ENCODE measurements at regions not wholly inside any gene's neighbourhood (a gene's known extent, or its start where the extent isn't known, plus 50 kb on each side); places are given as distances from the start of the nearest gene placed in this dataset.
A peak's percentile ranks its signal among the peaks of the same experiment; 100 is the strongest.

- no peaks in the 10 kb centered on the region for H3K36me3 Mint-ChIP-seq (ENCODE audit: low read depth)
- peaks cover 23% of the 10 kb centered on the region for H3K4me1 Mint-ChIP-seq (ENCODE audit: low read depth)
- ChIA-PET POLR2A (interaction anchor here (1.0 kb wide), 1 partner anchor 167 kb away, joined by 3 read pairs; no protein-coding TSS in a partner anchor), CTCF (interaction anchor here (1.1 to 1.2 kb wide), 2 partner anchors 187 to 222 kb away, joined by 3 read pairs; no protein-coding TSS in a partner anchor)
- H3K4me3 Mint-ChIP-seq: no peak overlapping the region
- H3K9me3 Mint-ChIP-seq: peaks cover 5% of the 10 kb centered on the region
- H3K27ac Mint-ChIP-seq: no peak overlapping the region
- intact Hi-C loops (cut with micrococcal nuclease): no loop called here
- no peaks in the 10 kb centered on the region for H3K27me3 Mint-ChIP-seq
- DNase-seq: no peak
- TF ChIP-seq, protein P1, sequence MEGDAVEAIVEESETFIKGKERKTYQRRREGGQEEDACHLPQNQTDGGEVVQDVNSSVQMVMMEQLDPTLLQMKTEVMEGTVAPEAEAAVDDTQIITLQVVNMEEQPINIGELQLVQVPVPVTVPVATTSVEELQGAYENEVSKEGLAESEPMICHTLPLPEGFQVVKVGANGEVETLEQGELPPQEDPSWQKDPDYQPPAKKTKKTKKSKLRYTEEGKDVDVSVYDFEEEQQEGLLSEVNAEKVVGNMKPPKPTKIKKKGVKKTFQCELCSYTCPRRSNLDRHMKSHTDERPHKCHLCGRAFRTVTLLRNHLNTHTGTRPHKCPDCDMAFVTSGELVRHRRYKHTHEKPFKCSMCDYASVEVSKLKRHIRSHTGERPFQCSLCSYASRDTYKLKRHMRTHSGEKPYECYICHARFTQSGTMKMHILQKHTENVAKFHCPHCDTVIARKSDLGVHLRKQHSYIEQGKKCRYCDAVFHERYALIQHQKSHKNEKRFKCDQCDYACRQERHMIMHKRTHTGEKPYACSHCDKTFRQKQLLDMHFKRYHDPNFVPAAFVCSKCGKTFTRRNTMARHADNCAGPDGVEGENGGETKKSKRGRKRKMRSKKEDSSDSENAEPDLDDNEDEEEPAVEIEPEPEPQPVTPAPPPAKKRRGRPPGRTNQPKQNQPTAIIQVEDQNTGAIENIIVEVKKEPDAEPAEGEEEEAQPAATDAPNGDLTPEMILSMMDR (IDR thresholded peaks at IDR 0.05): no peak
- no peak for ATAC-seq
Measured at GRCh38 chr2:172273910-172274571, 153.3 kb upstream of the ITGA6 start.

DNA sequence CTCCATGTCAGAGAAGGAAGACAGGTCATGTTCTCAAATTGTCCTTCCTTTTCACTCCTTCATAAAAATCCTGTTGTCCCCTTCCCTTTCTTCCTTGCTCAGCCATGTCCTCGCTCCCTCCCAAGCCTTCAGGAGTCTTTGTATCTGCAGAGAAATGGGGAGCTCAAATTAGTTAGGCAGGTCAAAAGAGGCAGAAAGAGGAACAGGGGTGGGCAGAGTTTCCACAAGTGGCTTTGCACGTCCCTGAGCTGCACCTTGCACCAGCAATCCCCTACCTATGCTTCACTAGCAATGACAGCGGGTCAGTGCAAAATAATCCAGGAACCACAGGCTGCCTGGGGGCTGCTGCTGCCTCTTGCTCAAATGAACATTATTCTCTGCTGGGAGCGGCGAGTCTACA is 152.1 kb upstream of the ITGA6 start:
- CTCF ChIA-PET: interaction anchor here (1.1 to 2.1 kb wide), 3 partner anchors 186 to 220 kb away, joined by 3 to 6 read pairs (median 3); no protein-coding TSS in a partner anchor
- peaks cover 5% of the 10 kb centered on the region for H3K9me3 Mint-ChIP-seq
- ATAC-seq (no peak), DNase-seq (no peak)
- POLR2A ChIA-PET: interaction anchor here (0.9 kb wide), 1 partner anchor 22 kb away, joined by 3 read pairs; no protein-coding TSS in a partner anchor
- H3K27ac Mint-ChIP-seq: no peak overlapping the region
- H3K27me3 Mint-ChIP-seq: no peaks in the 10 kb centered on the region
- no peak overlapping the region for H3K4me3 Mint-ChIP-seq
- intact Hi-C loops (cut with micrococcal nuclease): no loop called here
- H3K36me3 Mint-ChIP-seq (ENCODE audit: low read depth): no peaks in the 10 kb centered on the region
- peaks cover 23% of the 10 kb centered on the region for H3K4me1 Mint-ChIP-seq (ENCODE audit: low read depth)
- TF ChIP-seq, protein P1 (IDR thresholded peaks at IDR 0.05): no peak

- ChIA-PET CTCF (interaction anchor here (0.9 to 2.1 kb wide), 2 partner anchors 103 to 185 kb away, joined by 3 to 6 read pairs; no protein-coding TSS in a partner anchor), POLR2A (interaction anchor here (1.1 kb wide), 1 partner anchor 46 kb away, joined by 3 read pairs; no protein-coding TSS in a partner anchor)
- intact Hi-C loops (cut with micrococcal nuclease): no loop called here
- H3K4me3 Mint-ChIP-seq: no peak overlapping the region
- H3K9me3 Mint-ChIP-seq: peaks cover 5% of the 10 kb centered on the region
- ATAC-seq (no peak), DNase-seq (peak; percentile 14)
- peaks cover 16% of the 10 kb centered on the region for H3K4me1 Mint-ChIP-seq (ENCODE audit: low read depth)
- H3K27ac Mint-ChIP-seq: no peak overlapping the region
- H3K27me3 Mint-ChIP-seq: no peaks in the 10 kb centered on the region
- TF ChIP-seq, protein P1 (IDR thresholded peaks at IDR 0.05): no peak
- H3K36me3 Mint-ChIP-seq (ENCODE audit: low read depth): no peaks in the 10 kb centered on the region
Measured at GRCh38 chr2:172276961-172277360, 150.4 kb upstream of the ITGA6 start.

DNA sequence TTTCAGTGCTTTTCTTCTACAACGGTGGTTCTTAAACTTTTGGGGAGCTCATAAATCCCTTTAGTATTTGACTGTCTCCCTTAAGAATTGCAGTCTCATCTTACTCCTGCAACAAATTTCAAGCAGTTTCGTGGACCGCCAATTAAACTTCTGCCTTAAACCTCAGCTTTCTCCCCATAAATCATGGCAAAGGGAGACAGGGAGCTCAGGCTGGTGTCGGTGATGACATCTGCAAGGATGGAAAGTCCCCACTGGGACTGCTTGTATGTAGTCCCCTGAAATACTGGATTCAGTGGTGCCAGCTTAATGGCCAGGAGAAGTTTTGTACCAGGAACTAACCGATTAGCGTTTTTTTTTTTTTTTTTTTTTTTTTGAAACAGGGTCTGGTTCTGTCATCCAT is 148.7 kb upstream of the ITGA6 start:
- TF ChIP-seq, protein P1 (IDR thresholded peaks at IDR 0.05): no peak
- no peak overlapping the region for H3K4me3 Mint-ChIP-seq
- ChIA-PET POLR2A (no interaction called here), CTCF (interaction anchor here (1.5 to 2.2 kb wide), 2 partner anchors 23 to 183 kb away, joined by 3 to 7 read pairs; no protein-coding TSS in a partner anchor)
- H3K9me3 Mint-ChIP-seq: peaks cover 5% of the 10 kb centered on the region
- peaks cover 16% of the 10 kb centered on the region for H3K4me1 Mint-ChIP-seq (ENCODE audit: low read depth)
- ATAC-seq (no peak), DNase-seq (no peak)
- no peak overlapping the region for H3K27ac Mint-ChIP-seq
- intact Hi-C loops (cut with micrococcal nuclease): no loop called here
- H3K36me3 Mint-ChIP-seq (ENCODE audit: low read depth): no peaks in the 10 kb centered on the region
- H3K27me3 Mint-ChIP-seq: no peaks in the 10 kb centered on the region

DNA sequence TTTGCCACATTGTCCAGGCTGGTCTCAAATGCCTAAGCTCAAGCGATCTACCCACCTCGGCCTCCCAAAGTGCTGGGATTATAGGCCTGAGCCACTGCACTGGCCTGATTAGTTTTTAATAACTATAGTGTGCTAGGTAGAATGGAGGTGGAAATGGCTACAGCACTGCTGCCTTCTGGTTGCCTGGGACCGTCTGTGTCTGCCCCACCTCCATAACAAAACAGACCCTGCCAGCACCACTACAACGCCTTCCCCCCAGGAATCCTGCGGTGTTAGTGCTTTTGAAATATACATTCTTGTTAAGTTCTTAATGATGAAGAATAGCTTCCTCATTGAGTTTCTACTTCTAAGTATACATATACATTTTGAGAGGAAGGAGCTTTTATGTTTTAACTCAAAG is 148.2 kb upstream of the ITGA6 start:
- intact Hi-C loops (cut with micrococcal nuclease): no loop called here
- H3K4me1 Mint-ChIP-seq (ENCODE audit: low read depth): peaks cover 11% of the 10 kb centered on the region
- H3K36me3 Mint-ChIP-seq (ENCODE audit: low read depth): no peaks in the 10 kb centered on the region
- TF ChIP-seq, protein P1 (IDR thresholded peaks at IDR 0.05): no peak
- no peak for DNase-seq
- H3K9me3 Mint-ChIP-seq: peaks cover 5% of the 10 kb centered on the region
- ATAC-seq: no peak
- no peak overlapping the region for H3K27ac Mint-ChIP-seq
- no peak overlapping the region for H3K4me3 Mint-ChIP-seq
- H3K27me3 Mint-ChIP-seq: no peaks in the 10 kb centered on the region
- POLR2A ChIA-PET: no interaction called here
- CTCF ChIA-PET: interaction anchor here (1.5 to 2.2 kb wide), 2 partner anchors 24 to 183 kb away, joined by 3 to 7 read pairs; no protein-coding TSS in a partner anchor
